K562 (cell line): ENCODE measurements at regions not wholly inside any gene's neighbourhood (a gene's known extent, or its start where the extent isn't known, plus 50 kb on each side); places are given as distances from the start of the nearest gene placed in this dataset.

Experiments
- ATAC-seq: fragments of 200-7000 bp; cut with Tn5 transposase; 3 replicates; pipeline ENCODE4 v1.9.1; 2020; ENCODE audit warnings: moderate library complexity
- BruUV-seq: library from RNA; stranded (reverse); fragments of 400-500 nt; replicated peaks from 2 replicates; lab custom pipeline; 2021; lab: Mats Ljungman, UMichigan
- CTCF ChIA-PET: fragments of 300-600 bp; formaldehyde crosslinking; extraction: SDS; loops from one replicate; lab custom pipeline; 2021; ENCODE audit warnings: low intra/inter-chr PET ratio; lab: Yijun Ruan, JAX
- POLR2A ChIA-PET: fragments of 300-600, 350-650 bp; sonication (Branson Sonifier 250); formaldehyde crosslinking; extraction: SDS; loops from one replicate; lab custom pipeline; 2021; ENCODE audit warnings: antibody characterized with exemption, inconsistent platforms; lab: Yijun Ruan, JAX
- DNase-seq, 4 experiments: peaks; one replicate each; pipeline versions ENCODE4 v3.0.0 to v3.0.0-alpha.2; 2011 to 2018; ENCODE audit warnings: low spot score in 3 of 4, mixed read lengths in 3 of 4; ENCODE audit errors: extremely low read depth in 1 of 4
- FAIRE-seq: peaks from 2 replicates; lab custom pipeline; 2011; peaks lifted over from hg19 to GRCh38; lab: Jason Lieb, UNC
- H2AFZ ChIP-seq: 2 replicates; pipeline ENCODE4 v1.6.0; 2011; ENCODE audit warnings: low read depth, low read length, control low read depth, inconsistent platforms
- H3K27ac ChIP-seq: fragments of 200-600 bp; 3 replicates; pipeline ENCODE4 v1.8.0; 2011; ENCODE audit warnings: low read depth, mild to moderate bottlenecking, control low read depth, inconsistent platforms, low read length, moderate library complexity, mixed read lengths; ENCODE audit errors: extremely low read depth
- H3K27me3 ChIP-seq, 2 experiments: fragments of 300-600 bp in 1 of 2; 2 replicates in 1 of 2; 3 replicates in 1 of 2; pipeline versions ENCODE4 v1.6.0 to v1.8.0; 2011; ENCODE audit warnings: inconsistent platforms in 2 of 2, low read length in 2 of 2, mild to moderate bottlenecking in 1 of 2, mixed read lengths in 1 of 2, moderate library complexity in 1 of 2; ENCODE audit not compliant: control insufficient read depth in 2 of 2, insufficient read depth in 2 of 2
- H3K36me3 ChIP-seq: fragments of 300-600 bp; 3 replicates; pipeline ENCODE4 v1.8.0; 2011; ENCODE audit warnings: mild to moderate bottlenecking, low read length, inconsistent platforms; ENCODE audit not compliant: control insufficient read depth, insufficient read depth
- H3K4me1 ChIP-seq, 2 experiments: fragments of 200-600 bp in 1 of 2; replicated peaks in 1 of 2; 2 replicates in 1 of 2; 3 replicates in 1 of 2; pipeline versions ENCODE4 v1.5.1 to v1.8.0; 2011; ENCODE audit warnings: inconsistent platforms in 2 of 2, low read length in 2 of 2, mild to moderate bottlenecking in 1 of 2, mixed read lengths in 1 of 2, moderate library complexity in 1 of 2; ENCODE audit not compliant: control insufficient read depth in 2 of 2, insufficient read depth in 2 of 2
- H3K4me2 ChIP-seq: 2 replicates; pipeline ENCODE4 v1.6.1; 2011; ENCODE audit warnings: low read length, control low read depth, inconsistent platforms, mixed read lengths; ENCODE audit not compliant: insufficient read depth
- H3K4me3 ChIP-seq: fragments of 200-600 bp; sonication (generic), shearing (Covaris generic); 2 replicates; pipeline ENCODE4 v1.5.1; 2016; ENCODE audit warnings: control low read depth, inconsistent platforms
- H3K79me2 ChIP-seq: fragments of 200-600 bp; 3 replicates; pipeline ENCODE4 v1.8.0; 2011; ENCODE audit warnings: low read length, inconsistent platforms; ENCODE audit not compliant: control insufficient read depth, insufficient read depth
- H3K9ac ChIP-seq, 2 experiments: 2 replicates each; pipeline versions ENCODE4 v1.6.0 to v1.6.1; 2011; ENCODE audit warnings: low read depth in 2 of 2, low read length in 2 of 2, control low read depth in 1 of 2, inconsistent platforms in 1 of 2, mild to moderate bottlenecking in 1 of 2, mixed read lengths in 1 of 2; ENCODE audit not compliant: insufficient read depth in 1 of 2
- H3K9me1 ChIP-seq: one replicate; pipeline ENCODE4 v1.6.0; 2011; ENCODE audit warnings: inconsistent platforms, mild to moderate bottlenecking, low read length, moderate library complexity; ENCODE audit not compliant: control insufficient read depth, insufficient read depth
- H3K9me3 ChIP-seq: replicated peaks from 2 replicates; pipeline ENCODE4 v1.5.1; 2011; ENCODE audit warnings: low read depth, low read length, inconsistent platforms; ENCODE audit not compliant: control insufficient read depth, insufficient read depth
- H4K20me1 ChIP-seq: replicated peaks from 2 replicates; pipeline ENCODE4 v1.6.1; 2011; ENCODE audit warnings: low read length, inconsistent platforms, mixed read lengths; ENCODE audit not compliant: control insufficient read depth, insufficient read depth
- TCF15 ChIP-seq: fragments of 250-450 bp; sonication (Bioruptor Pico); IDR thresholded peaks from 2 replicates; pipeline ENCODE4 v1.8.0; 2022; ENCODE audit warnings: moderate library complexity, mild to moderate bottlenecking, inconsistent platforms
- ZBTB7A ChIP-seq: IDR thresholded peaks from 2 replicates; pipeline ENCODE4 v1.6.1; 2011; ENCODE audit warnings: low read depth, mild to moderate bottlenecking, low read length, moderate library complexity, borderline replicate concordance; ENCODE audit not compliant: control insufficient read depth
- ZNF398 ChIP-seq: fragments of 250-450 bp; sonication (Bioruptor Pico); IDR thresholded peaks from 2 replicates; pipeline ENCODE4 v1.8.0; 2021; ENCODE audit warnings: moderate library complexity, mild to moderate bottlenecking, inconsistent platforms
- WGBS: fragments of 100-300 bp; shearing (Covaris generic); methylation state at CpG from one replicate; pipeline ENCODE4 v1.1.6; 2016; ENCODE audit warnings: low coverage, mixed read lengths; ENCODE audit not compliant: insufficient coverage; ENCODE audit errors: missing lambda C conversion rate; 5-methylcytosine and 5-hydroxymethylcytosine counted together
- in situ Hi-C: fragments of 300-500 bp; cut with MboI; formaldehyde crosslinking; loops from 4 replicates; pipeline ENCODE4 v1.15.0; 2018; ENCODE audit warnings: inconsistent platforms, mixed read lengths
- intact Hi-C: fragments of 100-400 bp; cut with micrococcal nuclease; formaldehyde crosslinking; loops from 2 replicates; pipeline ENCODE4 v1.14.2; 2022

GRCh38 chr1:185564816-185565215, 169.4 kb upstream of the HMCN1 start:
- no TSS peak for BruUV-seq
- no peak for FAIRE-seq
- Histone ChIP-seq H2AFZ (no peak overlapping the region), H3K4me3 (no peak overlapping the region), H3K36me3 (no peaks in the 10 kb centered on the region), H3K4me1 (no peaks in the 10 kb centered on the region; a peak in 1 of 5 replicates), H3K27me3 (no peaks in the 10 kb centered on the region; a peak in 1 of 5 replicates), H3K4me2 (no peak overlapping the region), H3K9me3 (no peaks in the 10 kb centered on the region), H4K20me1 (no peaks in the 10 kb centered on the region), H3K27ac (no peak overlapping the region), H3K9me1 (no peaks in the 10 kb centered on the region), H3K9ac (no peak overlapping the region), H3K79me2 (no peaks in the 10 kb centered on the region)
- no peak for ATAC-seq
- intact Hi-C loops (loop anchor here (5.0 to 10.0 kb wide), 2 partner anchors 248 to 360 kb away; partner anchors contain the start of gene IVNS1ABP), in situ Hi-C loops (no loop called here)
- POLR2A ChIA-PET, result interaction anchor here (2.7 kb wide), 1 partner anchor 9 kb away, joined by 10 read pairs; no protein-coding TSS in a partner anchor
- DNase-seq, result no peak
- TF ChIP-seq ZNF398 (CRISPR knock-in tag), result no peak
- no peak for TF ChIP-seq TCF15 (CRISPR knock-in tag)
- no peak for TF ChIP-seq ZBTB7A
- WGBS, result 0% methylated on average over 1 of the region's 1 CpG
- CTCF ChIA-PET, result interaction anchor here (0.5 kb wide), 1 partner anchor 15 kb away, joined by 3 read pairs; no protein-coding TSS in a partner anchor
